ENCODE measurements at regions not wholly inside any gene's neighbourhood (a gene's known extent, or its start where the extent isn't known, plus 50 kb on each side); places are given as distances from the start of the nearest gene placed in this dataset.
A peak's percentile ranks its signal among the peaks of the same experiment; 100 is the strongest.

DNA sequence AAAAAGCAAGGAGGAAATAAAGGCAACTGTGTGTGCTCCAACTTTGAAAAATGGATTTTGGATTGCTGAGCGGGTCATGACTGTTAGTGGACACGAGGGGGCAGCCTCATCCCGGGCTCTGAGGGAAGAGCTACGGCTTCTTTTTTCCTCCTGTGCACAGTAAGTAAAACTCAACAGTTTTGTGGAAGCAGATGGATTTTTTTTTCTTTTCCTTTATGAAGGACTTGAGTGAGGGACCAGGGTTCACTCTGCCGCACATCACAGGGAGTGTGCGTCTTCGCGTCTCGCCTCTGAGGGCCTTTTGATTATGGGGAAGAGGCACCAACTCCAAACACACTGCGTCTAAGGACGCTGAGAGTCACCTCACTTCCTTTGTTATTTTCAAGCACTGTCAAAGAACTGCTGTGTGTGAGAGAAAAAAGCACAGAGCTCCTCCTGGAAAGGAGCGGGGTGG is 80.3 kb upstream of the GOT2 start:
- H3K9me3 ChIP-seq (ENCODE audit: insufficient read depth, low read depth), result no peaks in the 10 kb centered on the region
- intact Hi-C loops (cut with micrococcal nuclease; ENCODE audit: unreplicated experiment), result no loop called here
- no peaks in the 10 kb centered on the region for H3K9me2 ChIP-seq (ENCODE audit: insufficient read depth)
- no peak overlapping the region for H2AFZ ChIP-seq
- peak overlapping the region; percentile 7; the same call in 1 of the 2 replicates for H3K4me2 ChIP-seq
- H4K20me1 ChIP-seq (ENCODE audit: insufficient read depth), result no peaks in the 10 kb centered on the region
- no peak overlapping the region for H3K27ac ChIP-seq
- DNase-seq, result peak in 1 of 2 experiments; percentile 20
- H3K4me3 ChIP-seq, result no peak overlapping the region
- H3K27me3 ChIP-seq (ENCODE audit: insufficient read depth, low read depth), result peaks cover 13% of the 10 kb centered on the region
- TF ChIP-seq, protein P1, sequence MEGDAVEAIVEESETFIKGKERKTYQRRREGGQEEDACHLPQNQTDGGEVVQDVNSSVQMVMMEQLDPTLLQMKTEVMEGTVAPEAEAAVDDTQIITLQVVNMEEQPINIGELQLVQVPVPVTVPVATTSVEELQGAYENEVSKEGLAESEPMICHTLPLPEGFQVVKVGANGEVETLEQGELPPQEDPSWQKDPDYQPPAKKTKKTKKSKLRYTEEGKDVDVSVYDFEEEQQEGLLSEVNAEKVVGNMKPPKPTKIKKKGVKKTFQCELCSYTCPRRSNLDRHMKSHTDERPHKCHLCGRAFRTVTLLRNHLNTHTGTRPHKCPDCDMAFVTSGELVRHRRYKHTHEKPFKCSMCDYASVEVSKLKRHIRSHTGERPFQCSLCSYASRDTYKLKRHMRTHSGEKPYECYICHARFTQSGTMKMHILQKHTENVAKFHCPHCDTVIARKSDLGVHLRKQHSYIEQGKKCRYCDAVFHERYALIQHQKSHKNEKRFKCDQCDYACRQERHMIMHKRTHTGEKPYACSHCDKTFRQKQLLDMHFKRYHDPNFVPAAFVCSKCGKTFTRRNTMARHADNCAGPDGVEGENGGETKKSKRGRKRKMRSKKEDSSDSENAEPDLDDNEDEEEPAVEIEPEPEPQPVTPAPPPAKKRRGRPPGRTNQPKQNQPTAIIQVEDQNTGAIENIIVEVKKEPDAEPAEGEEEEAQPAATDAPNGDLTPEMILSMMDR (conservative IDR thresholded peaks at IDR 0.05), result peak; percentile 90
- no peak for TF ChIP-seq EZH2 (IDR thresholded peaks at IDR 0.05; ENCODE audit: low read depth)
- no peaks in the 10 kb centered on the region for H3K4me1 ChIP-seq (replicated peaks; ENCODE audit: insufficient read depth)
- H3K79me2 ChIP-seq (ENCODE audit: low read depth), result no peaks in the 10 kb centered on the region
- ChIA-PET POLR2A (ENCODE audit: unreplicated experiment) (no interaction called here), CTCF (no interaction called here)
- no TSS peak for BruUV-seq (replicated peaks)
- no peaks in the 10 kb centered on the region for H3K36me3 ChIP-seq (ENCODE audit: low read depth)
- no peaks in the 10 kb centered on the region for H3F3A ChIP-seq (ENCODE audit: insufficient read depth, low read depth)

DNA sequence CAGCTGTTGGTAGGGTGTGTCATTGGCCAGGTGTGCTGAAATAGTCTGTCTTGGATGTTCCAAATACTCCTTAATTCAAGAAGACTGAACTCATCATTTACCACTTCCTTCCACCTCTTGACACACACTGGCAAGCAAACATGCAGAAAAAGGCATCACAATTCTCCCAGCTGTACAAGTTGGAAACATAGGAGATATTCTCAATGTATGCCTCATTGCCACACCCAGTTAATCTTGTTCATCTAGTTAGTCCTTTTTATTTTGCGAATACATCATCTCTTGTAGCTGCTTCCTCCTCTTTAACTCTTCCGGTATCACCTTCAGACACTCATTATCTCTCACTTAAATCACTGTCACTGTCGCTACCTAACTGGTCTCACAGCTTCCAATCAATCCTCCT is 75.1 kb upstream of the GOT2 start:
- no peak overlapping the region for H3K4me2 ChIP-seq
- H3K27ac ChIP-seq, result no peak overlapping the region
- H3F3A ChIP-seq (ENCODE audit: insufficient read depth, low read depth), result no peaks in the 10 kb centered on the region
- no peaks in the 10 kb centered on the region for H3K9me3 ChIP-seq (ENCODE audit: insufficient read depth, low read depth)
- intact Hi-C loops (cut with micrococcal nuclease; ENCODE audit: unreplicated experiment), result no loop called here
- CTCF ChIA-PET, result no interaction called here
- no peaks in the 10 kb centered on the region for H3K36me3 ChIP-seq (ENCODE audit: low read depth)
- H2AFZ ChIP-seq, result no peak overlapping the region
- H3K27me3 ChIP-seq (ENCODE audit: insufficient read depth, low read depth), result peaks cover 22% of the 10 kb centered on the region
- no peak overlapping the region for H3K4me3 ChIP-seq
- POLR2A ChIA-PET (ENCODE audit: unreplicated experiment), result no interaction called here
- H3K79me2 ChIP-seq (ENCODE audit: low read depth), result no peaks in the 10 kb centered on the region
- DNase-seq, result no peak
- no peaks in the 10 kb centered on the region; the same call in 1 of the 2 replicates for H3K9me2 ChIP-seq (ENCODE audit: insufficient read depth)
- H3K4me1 ChIP-seq (replicated peaks; ENCODE audit: insufficient read depth), result no peaks in the 10 kb centered on the region
- TF ChIP-seq EZH2 (IDR thresholded peaks at IDR 0.05; ENCODE audit: low read depth), result no peak
- TF ChIP-seq, protein P1 (conservative IDR thresholded peaks at IDR 0.05), result no peak
- BruUV-seq (replicated peaks), result no TSS peak
- no peaks in the 10 kb centered on the region for H4K20me1 ChIP-seq (ENCODE audit: insufficient read depth)

DNA sequence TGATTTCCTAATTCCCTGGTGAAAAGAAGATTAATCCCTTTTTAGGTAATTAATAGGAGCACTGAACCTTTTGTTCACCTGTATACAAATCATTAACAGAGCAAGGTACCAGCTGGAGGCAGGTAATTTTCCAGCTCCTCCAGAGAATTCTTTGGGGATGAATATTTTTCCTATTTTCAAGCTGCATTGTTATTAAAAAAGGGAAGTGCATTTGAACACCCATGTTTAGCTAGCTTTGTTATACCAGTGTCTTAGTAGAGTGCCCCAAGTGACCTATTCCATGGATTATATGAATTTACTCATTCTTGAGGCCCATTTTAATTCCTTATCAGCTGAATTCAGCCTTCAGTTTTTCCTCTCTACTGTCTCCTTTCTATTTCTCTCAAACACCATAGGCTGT is 73.2 kb upstream of the GOT2 start:
- H3K9me2 ChIP-seq (ENCODE audit: insufficient read depth), result no peaks in the 10 kb centered on the region; the same call in 1 of the 2 replicates
- H3K27ac ChIP-seq, result no peak overlapping the region
- ChIA-PET CTCF (no interaction called here), POLR2A (ENCODE audit: unreplicated experiment) (no interaction called here)
- no peak overlapping the region for H2AFZ ChIP-seq
- BruUV-seq (replicated peaks), result no TSS peak
- peaks cover 4% of the 10 kb centered on the region; the same call in 1 of the 2 replicates for H3K9me3 ChIP-seq (ENCODE audit: insufficient read depth, low read depth)
- peaks cover 22% of the 10 kb centered on the region for H3K27me3 ChIP-seq (ENCODE audit: insufficient read depth, low read depth)
- H3K36me3 ChIP-seq (ENCODE audit: low read depth), result no peaks in the 10 kb centered on the region
- H3K4me2 ChIP-seq, result no peak overlapping the region
- intact Hi-C loops (cut with micrococcal nuclease; ENCODE audit: unreplicated experiment), result no loop called here
- no peaks in the 10 kb centered on the region for H3F3A ChIP-seq (ENCODE audit: insufficient read depth, low read depth)
- H3K4me1 ChIP-seq (replicated peaks; ENCODE audit: insufficient read depth), result no peaks in the 10 kb centered on the region
- no peak for DNase-seq
- H3K4me3 ChIP-seq, result no peak overlapping the region
- H3K79me2 ChIP-seq (ENCODE audit: low read depth), result no peaks in the 10 kb centered on the region
- TF ChIP-seq, protein P1 (conservative IDR thresholded peaks at IDR 0.05), result no peak
- TF ChIP-seq EZH2 (IDR thresholded peaks at IDR 0.05; ENCODE audit: low read depth), result no peak
- no peaks in the 10 kb centered on the region for H4K20me1 ChIP-seq (ENCODE audit: insufficient read depth)

Measured in PC-9 (cell line).